ENCODE measurements at regions not wholly inside any gene's neighbourhood (a gene's known extent, or its start where the extent isn't known, plus 50 kb on each side); places are given as distances from the start of the nearest gene placed in this dataset.

DNA sequence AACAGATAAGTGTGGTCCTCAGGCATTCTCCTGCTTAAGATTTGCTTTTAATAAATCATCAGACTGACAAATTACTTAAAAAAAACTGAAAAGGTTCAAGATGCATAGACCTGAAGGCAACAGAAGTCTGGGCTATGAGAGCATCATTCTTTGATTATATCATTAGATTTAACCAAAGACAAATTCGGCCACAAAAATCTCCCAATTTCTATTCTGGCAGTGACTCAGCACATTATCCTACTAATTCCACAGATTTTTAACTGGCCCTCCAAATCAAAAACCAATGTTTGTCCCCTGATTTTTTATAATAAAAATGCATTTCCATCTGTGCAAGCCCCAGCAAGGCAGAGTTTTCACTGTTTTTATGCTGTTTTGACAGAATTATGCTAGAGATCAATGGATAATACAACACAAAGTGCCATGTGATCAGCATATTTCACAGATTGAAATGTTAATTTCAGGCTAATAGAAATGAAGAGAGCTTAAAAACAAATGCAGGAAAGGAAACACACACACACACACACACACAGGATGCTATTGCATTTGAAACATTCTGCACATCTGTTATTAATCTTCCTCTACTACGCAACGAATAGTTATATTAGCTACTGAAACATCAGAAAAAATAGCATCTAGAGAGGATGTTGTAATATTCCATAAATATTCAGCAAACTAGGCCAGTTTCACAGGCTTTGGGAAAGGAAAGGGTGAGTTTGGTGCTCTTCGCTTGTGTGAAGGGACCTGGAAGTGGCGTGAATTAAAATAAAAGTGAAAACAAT is 177.6 kb upstream of the ST8SIA4 start:
- TF ChIP-seq NRF1 (IDR thresholded peaks at IDR 0.05; ENCODE audit: low read depth, low read length) = no peak
- TF ChIP-seq, protein P1, sequence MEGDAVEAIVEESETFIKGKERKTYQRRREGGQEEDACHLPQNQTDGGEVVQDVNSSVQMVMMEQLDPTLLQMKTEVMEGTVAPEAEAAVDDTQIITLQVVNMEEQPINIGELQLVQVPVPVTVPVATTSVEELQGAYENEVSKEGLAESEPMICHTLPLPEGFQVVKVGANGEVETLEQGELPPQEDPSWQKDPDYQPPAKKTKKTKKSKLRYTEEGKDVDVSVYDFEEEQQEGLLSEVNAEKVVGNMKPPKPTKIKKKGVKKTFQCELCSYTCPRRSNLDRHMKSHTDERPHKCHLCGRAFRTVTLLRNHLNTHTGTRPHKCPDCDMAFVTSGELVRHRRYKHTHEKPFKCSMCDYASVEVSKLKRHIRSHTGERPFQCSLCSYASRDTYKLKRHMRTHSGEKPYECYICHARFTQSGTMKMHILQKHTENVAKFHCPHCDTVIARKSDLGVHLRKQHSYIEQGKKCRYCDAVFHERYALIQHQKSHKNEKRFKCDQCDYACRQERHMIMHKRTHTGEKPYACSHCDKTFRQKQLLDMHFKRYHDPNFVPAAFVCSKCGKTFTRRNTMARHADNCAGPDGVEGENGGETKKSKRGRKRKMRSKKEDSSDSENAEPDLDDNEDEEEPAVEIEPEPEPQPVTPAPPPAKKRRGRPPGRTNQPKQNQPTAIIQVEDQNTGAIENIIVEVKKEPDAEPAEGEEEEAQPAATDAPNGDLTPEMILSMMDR (IDR thresholded peaks at IDR 0.05) = no peak
- no peak for TF ChIP-seq MEF2A (IDR thresholded peaks at IDR 0.05; ENCODE audit: borderline replicate concordance, low read depth)
- TF ChIP-seq, protein P2, sequence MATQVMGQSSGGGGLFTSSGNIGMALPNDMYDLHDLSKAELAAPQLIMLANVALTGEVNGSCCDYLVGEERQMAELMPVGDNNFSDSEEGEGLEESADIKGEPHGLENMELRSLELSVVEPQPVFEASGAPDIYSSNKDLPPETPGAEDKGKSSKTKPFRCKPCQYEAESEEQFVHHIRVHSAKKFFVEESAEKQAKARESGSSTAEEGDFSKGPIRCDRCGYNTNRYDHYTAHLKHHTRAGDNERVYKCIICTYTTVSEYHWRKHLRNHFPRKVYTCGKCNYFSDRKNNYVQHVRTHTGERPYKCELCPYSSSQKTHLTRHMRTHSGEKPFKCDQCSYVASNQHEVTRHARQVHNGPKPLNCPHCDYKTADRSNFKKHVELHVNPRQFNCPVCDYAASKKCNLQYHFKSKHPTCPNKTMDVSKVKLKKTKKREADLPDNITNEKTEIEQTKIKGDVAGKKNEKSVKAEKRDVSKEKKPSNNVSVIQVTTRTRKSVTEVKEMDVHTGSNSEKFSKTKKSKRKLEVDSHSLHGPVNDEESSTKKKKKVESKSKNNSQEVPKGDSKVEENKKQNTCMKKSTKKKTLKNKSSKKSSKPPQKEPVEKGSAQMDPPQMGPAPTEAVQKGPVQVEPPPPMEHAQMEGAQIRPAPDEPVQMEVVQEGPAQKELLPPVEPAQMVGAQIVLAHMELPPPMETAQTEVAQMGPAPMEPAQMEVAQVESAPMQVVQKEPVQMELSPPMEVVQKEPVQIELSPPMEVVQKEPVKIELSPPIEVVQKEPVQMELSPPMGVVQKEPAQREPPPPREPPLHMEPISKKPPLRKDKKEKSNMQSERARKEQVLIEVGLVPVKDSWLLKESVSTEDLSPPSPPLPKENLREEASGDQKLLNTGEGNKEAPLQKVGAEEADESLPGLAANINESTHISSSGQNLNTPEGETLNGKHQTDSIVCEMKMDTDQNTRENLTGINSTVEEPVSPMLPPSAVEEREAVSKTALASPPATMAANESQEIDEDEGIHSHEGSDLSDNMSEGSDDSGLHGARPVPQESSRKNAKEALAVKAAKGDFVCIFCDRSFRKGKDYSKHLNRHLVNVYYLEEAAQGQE (IDR thresholded peaks at IDR 0.05; ENCODE audit: low read depth, low read length) = no peak
- no peak for TF ChIP-seq RAD21 (IDR thresholded peaks at IDR 0.05; ENCODE audit: low read length)
- no peak for TF ChIP-seq RCOR1 (IDR thresholded peaks at IDR 0.05; ENCODE audit: low read length)
- TF ChIP-seq GATA2 (CRISPR knock-in tag; IDR thresholded peaks at IDR 0.05) = no peak

Measured in SK-N-SH (cell line).